ES-I3 (cell line): ENCODE measurements at regions not wholly inside any gene's neighbourhood (a gene's known extent, or its start where the extent isn't known, plus 50 kb on each side); places are given as distances from the start of the nearest gene placed in this dataset.

Source experiments
- H3K36me3 ChIP-seq: 2 replicates; pipeline ENCODE4 v1.6.1; 2013; ENCODE audit warnings: mild to moderate bottlenecking, low read length, control low read depth, moderate library complexity; ENCODE audit not compliant: insufficient read depth
- H3K4me1 ChIP-seq: 2 replicates; pipeline ENCODE4 v1.6.1; 2013; ENCODE audit warnings: mild to moderate bottlenecking, control low read depth, low read length; ENCODE audit not compliant: insufficient read depth
- H3K9ac ChIP-seq: 2 replicates; pipeline ENCODE4 v1.6.1; 2013; ENCODE audit warnings: low read depth, mild to moderate bottlenecking, low read length, moderate library complexity
- H3K9me3 ChIP-seq: 2 replicates; pipeline ENCODE4 v1.6.1; 2013; ENCODE audit warnings: mild to moderate bottlenecking, low read length, moderate library complexity; ENCODE audit not compliant: control insufficient read depth, insufficient read depth

GRCh38 chr2:59568461-59568860, 985.0 kb downstream of the BCL11A start:
- no peaks in the 10 kb centered on the region for H3K9me3 ChIP-seq
- H3K4me1 ChIP-seq, result 0 out of 2 replicates have a peak, but pooled peaks cover 3% of the 10 kb centered on the region
- H3K9ac ChIP-seq, result no peak overlapping the region
- no peaks in the 10 kb centered on the region for H3K36me3 ChIP-seq

DNA sequence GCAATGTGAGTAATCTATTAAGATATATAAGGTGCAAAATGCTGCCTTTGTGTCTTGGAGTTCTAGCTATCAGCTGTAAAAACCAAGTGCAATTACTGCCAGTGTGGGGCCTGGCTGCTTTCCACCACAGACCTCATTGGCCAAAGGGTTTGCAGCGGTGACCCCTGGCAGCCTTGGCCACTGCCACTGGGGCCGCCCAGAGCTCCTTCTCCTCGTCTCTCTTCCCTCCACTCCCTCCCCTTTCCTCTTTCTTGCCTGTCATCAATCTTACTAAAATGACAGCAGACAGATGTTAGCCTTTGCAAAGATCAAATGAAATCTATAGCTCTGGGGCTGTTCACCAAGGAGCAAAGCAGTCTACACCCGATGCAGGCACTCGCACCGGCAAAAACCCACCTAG, 986.3 kb downstream of the BCL11A start:
- H3K36me3 ChIP-seq, result no peaks in the 10 kb centered on the region
- no peak overlapping the region for H3K9ac ChIP-seq
- H3K9me3 ChIP-seq, result no peaks in the 10 kb centered on the region
- H3K4me1 ChIP-seq, result 0 out of 2 replicates have a peak, but pooled peaks cover 3% of the 10 kb centered on the region

DNA sequence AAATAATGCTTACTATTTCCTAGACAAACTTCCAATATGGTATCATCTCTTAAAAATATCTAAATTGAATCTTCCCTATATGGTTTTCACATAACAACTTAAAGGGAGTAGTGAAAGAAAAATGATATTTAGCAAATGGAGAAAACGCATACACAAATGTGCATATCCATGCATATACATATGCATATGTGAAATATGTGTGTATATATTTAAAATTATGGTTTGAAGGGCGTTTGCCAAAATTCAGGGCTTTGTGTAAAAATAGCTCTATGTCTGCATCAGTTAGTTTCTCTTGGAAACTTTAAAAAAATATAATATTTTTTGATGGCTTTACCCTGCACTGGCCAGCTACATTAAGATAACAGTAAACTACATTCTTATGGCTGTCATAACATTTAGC, 986.7 kb downstream of the BCL11A start:
- H3K9me3 ChIP-seq, result no peaks in the 10 kb centered on the region
- H3K4me1 ChIP-seq, result 0 out of 2 replicates have a peak, but pooled peaks cover 3% of the 10 kb centered on the region
- no peaks in the 10 kb centered on the region for H3K36me3 ChIP-seq
- H3K9ac ChIP-seq, result no peak overlapping the region

DNA sequence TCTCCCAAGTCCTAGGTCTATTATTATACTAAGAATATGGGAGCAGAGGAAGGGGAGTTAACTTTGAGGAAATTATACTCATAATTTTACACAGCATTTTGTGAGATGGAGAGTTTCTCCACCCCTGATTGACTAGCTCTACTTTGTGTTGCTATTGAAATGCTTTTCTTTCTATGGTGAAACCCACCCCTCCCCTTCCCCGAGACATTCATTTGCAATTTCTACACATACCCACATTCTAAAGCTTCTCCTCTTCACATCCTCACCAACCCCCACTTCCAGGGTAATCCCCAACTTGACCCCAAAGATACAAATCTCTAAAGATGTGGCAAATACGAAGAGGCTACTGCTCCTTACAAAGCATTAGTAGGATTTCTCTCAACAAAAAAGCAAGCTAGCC, 992.2 kb downstream of the BCL11A start:
- no peaks in the 10 kb centered on the region for H3K9me3 ChIP-seq
- no peak overlapping the region for H3K9ac ChIP-seq
- peaks cover 9% of the 10 kb centered on the region; the same call in 1 of the 2 replicates for H3K4me1 ChIP-seq
- H3K36me3 ChIP-seq, result no peaks in the 10 kb centered on the region

GRCh38 chr2:59560769-59561168, 992.7 kb downstream of the BCL11A start:
- Histone ChIP-seq H3K9me3 (no peaks in the 10 kb centered on the region), H3K4me1 (peaks cover 8% of the 10 kb centered on the region; the same call in 1 of the 2 replicates), H3K9ac (no peak overlapping the region), H3K36me3 (no peaks in the 10 kb centered on the region)

GRCh38 chr2:59540864-59541263, 1012.6 kb downstream of the BCL11A start:
- H3K4me1 ChIP-seq, result no peaks in the 10 kb centered on the region
- no peaks in the 10 kb centered on the region for H3K9me3 ChIP-seq
- no peak overlapping the region for H3K9ac ChIP-seq
- no peaks in the 10 kb centered on the region for H3K36me3 ChIP-seq

GRCh38 chr2:59538398-59538911, 1015.0 kb downstream of the BCL11A start:
- Histone ChIP-seq H3K9me3 (no peaks in the 10 kb centered on the region), H3K9ac (no peak overlapping the region), H3K36me3 (no peaks in the 10 kb centered on the region), H3K4me1 (no peaks in the 10 kb centered on the region)

- Histone ChIP-seq H3K4me1 (no peaks in the 10 kb centered on the region), H3K9ac (no peak overlapping the region), H3K36me3 (no peaks in the 10 kb centered on the region), H3K9me3 (0 out of 2 replicates have a peak, but pooled peaks cover 3% of the 10 kb centered on the region)
Measured at GRCh38 chr2:59532808-59533207, 1020.6 kb downstream of the BCL11A start.

DNA sequence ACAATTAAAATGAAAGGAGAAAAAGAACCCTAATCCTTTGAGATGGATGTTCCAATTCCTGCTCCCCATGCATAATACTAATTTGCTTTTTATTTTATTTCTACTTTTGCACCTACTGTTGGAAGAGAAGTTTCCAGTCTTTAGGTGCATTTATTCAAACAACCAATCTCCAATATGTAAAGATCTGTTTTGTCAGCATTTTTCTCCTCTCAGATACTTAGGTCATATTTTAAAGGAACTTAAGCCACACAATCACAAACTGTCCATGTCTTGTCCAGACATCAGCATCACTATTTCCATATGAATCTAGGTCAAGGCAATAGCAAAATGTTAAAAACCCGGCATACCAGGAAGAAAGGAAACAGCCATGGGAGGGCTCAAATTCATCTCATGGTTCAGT, 1023.2 kb downstream of the BCL11A start:
- H3K9ac ChIP-seq, result no peak overlapping the region
- no peaks in the 10 kb centered on the region for H3K4me1 ChIP-seq
- H3K9me3 ChIP-seq, result 0 out of 2 replicates have a peak, but pooled peaks cover 3% of the 10 kb centered on the region
- no peaks in the 10 kb centered on the region for H3K36me3 ChIP-seq

DNA sequence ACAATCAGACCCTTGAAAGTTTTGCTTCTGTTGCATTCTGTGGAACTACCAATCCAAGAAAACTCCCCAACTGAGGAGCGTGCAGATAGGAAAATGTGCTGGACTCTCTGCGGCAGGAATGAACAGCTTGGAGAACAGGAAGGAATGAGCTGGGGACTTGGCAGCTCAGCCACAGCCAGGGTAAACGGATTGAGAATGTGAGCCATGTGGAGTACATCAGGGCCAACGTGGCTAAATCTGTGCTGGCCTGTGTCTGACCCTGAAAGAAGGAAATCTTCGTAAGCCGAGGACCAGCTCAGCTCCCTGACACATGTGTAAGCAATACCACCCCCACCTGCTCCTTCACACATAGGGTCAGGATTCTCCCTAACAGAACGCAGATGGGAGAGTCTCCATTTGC, 1023.7 kb downstream of the BCL11A start:
- Histone ChIP-seq H3K9me3 (0 out of 2 replicates have a peak, but pooled peaks cover 3% of the 10 kb centered on the region), H3K9ac (no peak overlapping the region), H3K36me3 (no peaks in the 10 kb centered on the region), H3K4me1 (no peaks in the 10 kb centered on the region)

- Histone ChIP-seq H3K9me3 (0 out of 2 replicates have a peak, but pooled peaks cover 3% of the 10 kb centered on the region), H3K4me1 (no peaks in the 10 kb centered on the region), H3K36me3 (no peaks in the 10 kb centered on the region), H3K9ac (no peak overlapping the region)
Measured at GRCh38 chr2:59528525-59528924, 1024.9 kb downstream of the BCL11A start.

DNA sequence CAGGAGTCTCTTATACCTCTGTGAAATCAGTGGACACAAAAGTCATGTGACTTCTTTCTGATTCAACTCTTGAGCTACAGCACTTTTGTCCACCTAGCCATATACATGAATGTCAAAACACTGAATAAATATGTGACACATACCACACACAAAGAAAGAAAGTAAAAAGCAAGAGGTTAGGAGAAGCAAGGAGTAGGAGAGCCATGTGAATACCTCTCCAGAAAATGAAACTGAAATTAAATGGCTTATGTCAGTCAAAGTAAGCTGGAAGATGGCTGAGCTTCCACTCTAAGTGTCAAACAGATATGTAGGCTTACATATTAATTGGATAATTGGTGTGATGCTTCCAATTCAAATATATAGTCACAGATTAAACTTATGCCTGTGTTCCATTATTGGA, 1050.5 kb downstream of the BCL11A start:
- no peaks in the 10 kb centered on the region for H3K36me3 ChIP-seq
- H3K9ac ChIP-seq, result no peak overlapping the region
- no peaks in the 10 kb centered on the region for H3K4me1 ChIP-seq
- H3K9me3 ChIP-seq, result no peaks in the 10 kb centered on the region

- no peaks in the 10 kb centered on the region for H3K4me1 ChIP-seq
- no peaks in the 10 kb centered on the region for H3K9me3 ChIP-seq
- no peaks in the 10 kb centered on the region for H3K36me3 ChIP-seq
- H3K9ac ChIP-seq, result no peak overlapping the region
Measured at GRCh38 chr2:59490994-59491393, 1062.5 kb downstream of the BCL11A start.

- Histone ChIP-seq H3K9me3 (no peaks in the 10 kb centered on the region), H3K36me3 (no peaks in the 10 kb centered on the region), H3K9ac (no peak overlapping the region), H3K4me1 (no peaks in the 10 kb centered on the region)
Measured at GRCh38 chr2:59490192-59490591, 1063.3 kb downstream of the BCL11A start.

DNA sequence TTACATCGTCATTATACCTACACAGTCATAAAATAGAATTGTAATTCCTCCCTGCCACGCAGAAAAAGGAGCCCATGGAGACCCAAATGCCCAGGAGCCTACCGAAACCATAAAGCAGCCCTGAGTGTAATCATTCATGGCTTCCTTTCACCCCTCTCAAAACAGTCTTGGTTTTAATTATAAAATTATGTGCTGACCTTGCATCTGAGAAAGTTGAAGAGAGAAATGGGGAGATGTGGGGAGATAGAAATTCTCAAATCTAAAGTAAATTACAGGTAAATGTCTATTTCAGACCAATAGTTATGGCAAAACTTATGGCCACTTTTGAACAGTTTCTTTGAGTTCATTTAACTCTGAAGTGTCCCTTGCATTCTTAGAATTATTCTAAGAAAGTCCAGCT, 1068.8 kb downstream of the BCL11A start:
- Histone ChIP-seq H3K4me1 (no peaks in the 10 kb centered on the region), H3K9me3 (no peaks in the 10 kb centered on the region), H3K9ac (no peak overlapping the region), H3K36me3 (no peaks in the 10 kb centered on the region)

GRCh38 chr2:59463426-59463825, 1090.0 kb downstream of the BCL11A start:
- Histone ChIP-seq H3K9ac (no peak overlapping the region), H3K36me3 (no peaks in the 10 kb centered on the region), H3K9me3 (no peaks in the 10 kb centered on the region), H3K4me1 (peaks cover 10% of the 10 kb centered on the region)
